ENCODE measurements at regions not wholly inside any gene's neighbourhood (a gene's known extent, or its start where the extent isn't known, plus 50 kb on each side); places are given as distances from the start of the nearest gene placed in this dataset.

- H3K9ac ChIP-seq (ENCODE audit: low read length): no peak overlapping the region
- H4K20me1 ChIP-seq (ENCODE audit: insufficient read depth): no peaks in the 10 kb centered on the region; the same call in 1 of the 2 replicates
- DNase-seq (ENCODE audit: low read depth, low spot score) (no peak), ATAC-seq (no peak)
- H3K27ac ChIP-seq (ENCODE audit: low read depth, low read length): no peak overlapping the region
- no peaks in the 10 kb centered on the region for H3K9me2 ChIP-seq (ENCODE audit: insufficient read depth)
- no peak overlapping the region for H2AFZ ChIP-seq (ENCODE audit: low read depth, low read length, poor library complexity, severe bottlenecking)
- intact Hi-C loops (cut with micrococcal nuclease): no loop called here
- no peaks in the 10 kb centered on the region for H3K27me3 ChIP-seq (ENCODE audit: insufficient read depth, low read length)
- POLR2A ChIA-PET: no interaction called here
- H3K4me2 ChIP-seq (ENCODE audit: low read length): no peak overlapping the region
- H3K4me3 ChIP-seq (replicated peaks in 1 of 2; ENCODE audit: low read depth in 1 of 2, low read length in 2 of 2): no peak overlapping the region
- no peak for TF ChIP-seq ZNF274 (IDR thresholded peaks at IDR 0.05; ENCODE audit: low read depth, low read length)
- TF ChIP-seq SIN3A (IDR thresholded peaks at IDR 0.05; ENCODE audit: low read depth): no peak
- TF ChIP-seq SP1 (IDR thresholded peaks at IDR 0.05; ENCODE audit: low read depth): no peak
- TF ChIP-seq EZH2phosphoT487 (IDR thresholded peaks at IDR 0.05; ENCODE audit: borderline replicate concordance): no peak
- no peak for TF ChIP-seq ZFX (IDR thresholded peaks at IDR 0.05)
- no peak for TF ChIP-seq ZBTB33 (IDR thresholded peaks at IDR 0.05; ENCODE audit: extremely low read depth, insufficient replicate concordance, low read length)
- TF ChIP-seq REST (IDR thresholded peaks at IDR 0.05; ENCODE audit: low read depth): no peak
- TF ChIP-seq POLR2A (IDR thresholded peaks at IDR 0.05; ENCODE audit: borderline replicate concordance, extremely low read depth, insufficient read depth, insufficient read length): no peak
- no peak for TF ChIP-seq FOSL1 (IDR thresholded peaks at IDR 0.05; ENCODE audit: low read depth)
- no peak for TF ChIP-seq JUND (IDR thresholded peaks at IDR 0.05)
- no peaks in the 10 kb centered on the region for H3K79me2 ChIP-seq (ENCODE audit: insufficient read depth, low read length)
- no peaks in the 10 kb centered on the region for H3K4me1 ChIP-seq (ENCODE audit: control insufficient read depth in 1 of 2, insufficient read depth in 2 of 2, low read length in 2 of 2)
- no peaks in the 10 kb centered on the region for H3K36me3 ChIP-seq (ENCODE audit: control insufficient read depth in 1 of 2, insufficient read depth in 2 of 2, low read length in 2 of 2)
- BruUV-seq (replicated peaks): no TSS peak
- RAD21 ChIA-PET (ENCODE audit: low non-redundant PET in 1 of 2, low total read pairs in 2 of 2, uncharacterized antibody in 2 of 2, unreplicated experiment in 2 of 2): no interaction called here
- CTCF ChIA-PET: no interaction called here
- H3K9me3 ChIP-seq (ENCODE audit: control insufficient read depth in 1 of 2, insufficient read depth in 1 of 2, low read depth in 1 of 2, low read length in 2 of 2): peaks cover 0 to 8% of the 10 kb centered on the region in 2 experiments; a peak in 3 of 4 replicates
Measured at GRCh38 chr9:28342815-28343338, 769.6 kb upstream of the C9orf72 start.
